GM23338 (cell line): ENCODE measurements at regions not wholly inside any gene's neighbourhood (a gene's known extent, or its start where the extent isn't known, plus 50 kb on each side); places are given as distances from the start of the nearest gene placed in this dataset.

Experiments
- ATAC-seq: fragments of 200-7000 bp; cut with Tn5 transposase; 3 replicates; pipeline ENCODE4 v1.9.1; 2020
- DNase-seq: peaks from one replicate; pipeline ENCODE4 v3.0.0-alpha.2; 2015; ENCODE audit warnings: low spot score
- H2AFZ ChIP-seq: fragments of 200-600 bp; sonication (generic); 2 replicates; pipeline ENCODE4 v1.8.0; 2016; ENCODE audit warnings: antibody characterized with exemption, mild to moderate bottlenecking, moderate library complexity
- H3F3A ChIP-seq: fragments of 200-600 bp; sonication (generic); replicated peaks from 2 replicates; pipeline ENCODE4 v1.8.0; 2017; ENCODE audit warnings: antibody characterized with exemption, mixed run types, low read depth
- H3K27ac ChIP-seq: fragments of 200-600 bp; sonication (generic); 2 replicates; pipeline ENCODE4 v1.6.1; 2016; ENCODE audit warnings: low read depth
- H3K27me3 ChIP-seq: fragments of 200-600 bp; sonication (generic); 2 replicates; pipeline ENCODE4 v1.8.0; 2016; ENCODE audit warnings: mild to moderate bottlenecking, mixed run types, moderate library complexity; ENCODE audit not compliant: insufficient read depth
- H3K36me3 ChIP-seq: fragments of 200-600 bp; sonication (generic); 2 replicates; pipeline ENCODE4 v1.8.0; 2016; ENCODE audit warnings: mild to moderate bottlenecking; ENCODE audit not compliant: insufficient read depth
- H3K4me1 ChIP-seq: fragments of 200-600 bp; sonication (generic); 2 replicates; pipeline ENCODE4 v1.8.0; 2016; ENCODE audit warnings: mild to moderate bottlenecking, moderate library complexity; ENCODE audit not compliant: insufficient read depth
- H3K4me2 ChIP-seq: fragments of 200-600 bp; sonication (generic); 2 replicates; pipeline ENCODE4 v1.7.1; 2017; ENCODE audit warnings: mixed run types
- H3K4me3 ChIP-seq: fragments of 200-600 bp; sonication (generic); 2 replicates; pipeline ENCODE4 v1.6.1; 2016; ENCODE audit warnings: mixed run types
- H3K79me2 ChIP-seq: fragments of 200-600 bp; sonication (generic); replicated peaks from 2 replicates; pipeline ENCODE4 v1.8.0; 2017; ENCODE audit warnings: mild to moderate bottlenecking; ENCODE audit not compliant: insufficient read depth
- H3K9me2 ChIP-seq: fragments of 200-600 bp; sonication (generic); 2 replicates; pipeline ENCODE4 v1.8.0; 2017; ENCODE audit not compliant: insufficient read depth
- H4K20me1 ChIP-seq: fragments of 200-600 bp; sonication (generic); replicated peaks from 2 replicates; pipeline ENCODE4 v1.8.0; 2017; ENCODE audit warnings: mild to moderate bottlenecking; ENCODE audit not compliant: insufficient read depth
- H3K27ac Mint-ChIP-seq: 2 replicates; pipeline ENCODE4 v1.8.0; 2020; ENCODE audit warnings: inconsistent platforms, mild to moderate bottlenecking, moderate library complexity, mixed read lengths
- H3K27me3 Mint-ChIP-seq: 3 replicates; pipeline ENCODE4 v1.8.0; 2022; ENCODE audit warnings: low read depth, mild to moderate bottlenecking, moderate library complexity, mixed read lengths, inconsistent platforms; ENCODE audit not compliant: insufficient read depth, poor library complexity
- H3K36me3 Mint-ChIP-seq: 3 replicates; pipeline ENCODE4 v1.8.0; 2021; ENCODE audit warnings: low read depth, mild to moderate bottlenecking, inconsistent platforms, moderate library complexity, mixed read lengths
- H3K4me1 Mint-ChIP-seq: 3 replicates; pipeline ENCODE4 v1.8.0; 2020; ENCODE audit warnings: mild to moderate bottlenecking, inconsistent platforms, mixed read lengths
- H3K4me3 Mint-ChIP-seq: 3 replicates; pipeline ENCODE4 v1.8.0; 2021; ENCODE audit warnings: moderate library complexity, mild to moderate bottlenecking, inconsistent platforms, mixed read lengths
- H3K9me3 Mint-ChIP-seq: 3 replicates; pipeline ENCODE4 v1.8.0; 2020; ENCODE audit warnings: moderate library complexity, mild to moderate bottlenecking, inconsistent platforms, mixed read lengths
- CREB1 ChIP-seq: fragments of 250-450 bp; sonication (Bioruptor Pico); IDR thresholded peaks from 2 replicates; pipeline ENCODE4 v1.5.0; 2020; ENCODE audit warnings: low read depth, mild to moderate bottlenecking, moderate library complexity
- EZH2 ChIP-seq: fragments of 200-600 bp; sonication (generic); IDR thresholded peaks from one replicate; pipeline ENCODE4 v1.8.0; 2017; ENCODE audit warnings: antibody characterized with exemption, mild to moderate bottlenecking, low read depth; ENCODE audit not compliant: unreplicated experiment
- EZH2phosphoT487 ChIP-seq: fragments of 200-600 bp; sonication (generic); IDR thresholded peaks from one replicate; pipeline ENCODE4 v1.8.1; 2018; ENCODE audit warnings: antibody characterized with exemption; ENCODE audit not compliant: unreplicated experiment
- JUNB ChIP-seq: IDR thresholded peaks from one replicate; pipeline ENCODE4 v1.6.1; 2016; ENCODE audit warnings: antibody characterized with exemption; ENCODE audit not compliant: unreplicated experiment
- NANOG ChIP-seq: IDR thresholded peaks from 2 replicates; pipeline ENCODE4 v1.6.1; 2016; ENCODE audit warnings: antibody characterized with exemption, borderline replicate concordance
- POLR2AphosphoS5 ChIP-seq: IDR thresholded peaks from 2 replicates; pipeline ENCODE4 v1.6.1; 2016; ENCODE audit warnings: antibody characterized with exemption, low read depth
- ZNF114 ChIP-seq: fragments of 250-450 bp; sonication (Bioruptor Pico); IDR thresholded peaks from 2 replicates; pipeline ENCODE4 v1.5.0; 2020; ENCODE audit warnings: mild to moderate bottlenecking, moderate library complexity
- ZNF331 ChIP-seq: fragments of 250-450 bp; sonication (Bioruptor Pico); IDR thresholded peaks from 2 replicates; pipeline ENCODE4 v1.5.0; 2020; ENCODE audit warnings: low read depth, mild to moderate bottlenecking, moderate library complexity
- ZNF462 ChIP-seq: fragments of 250-450 bp; sonication (Bioruptor Pico); IDR thresholded peaks from 2 replicates; pipeline ENCODE4 v1.5.0; 2020; ENCODE audit warnings: mild to moderate bottlenecking, moderate library complexity

- TF ChIP-seq ZNF462 (CRISPR knock-in tag) = no peak
- no peak for TF ChIP-seq EZH2
- no peak for TF ChIP-seq CREB1 (CRISPR knock-in tag)
- no peak for TF ChIP-seq ZNF114 (CRISPR knock-in tag)
- TF ChIP-seq EZH2phosphoT487 = no peak
- no peak for TF ChIP-seq NANOG
Observed at GRCh38 chr5:5968981-5969380, 409.4 kb downstream of the MED10 start (continued).

DNA sequence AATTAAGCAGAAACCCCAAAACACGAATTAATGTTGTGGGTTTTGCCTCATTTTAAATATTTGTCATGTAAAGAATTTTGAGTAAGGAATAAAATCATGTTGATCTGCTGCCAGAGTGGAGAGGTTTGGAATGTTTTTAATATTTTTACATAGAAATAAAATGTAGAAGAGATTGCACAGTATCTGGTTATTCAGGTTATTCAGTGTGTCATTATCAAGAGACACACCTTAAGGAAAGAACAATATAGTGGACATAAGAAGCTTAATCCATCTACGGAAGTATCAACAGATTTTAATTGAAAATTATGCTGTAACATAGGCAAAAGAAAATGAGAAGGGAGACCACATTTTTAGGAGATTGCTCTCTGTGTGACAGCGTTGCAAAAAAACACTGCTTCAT lies 410.4 kb downstream of the MED10 start:
- peaks cover 10% of the 10 kb centered on the region for H3K36me3 Mint-ChIP-seq
- H3K4me1 ChIP-seq = no peaks in the 10 kb centered on the region
- no peak for TF ChIP-seq NANOG
- no peak for TF ChIP-seq ZNF462 (CRISPR knock-in tag)
- no peak for TF ChIP-seq ZNF331 (CRISPR knock-in tag)
- TF ChIP-seq POLR2AphosphoS5 = no peak
- no peak for TF ChIP-seq JUNB

More for the DNA sequence above, 410.4 kb downstream of the MED10 start:
- Histone ChIP-seq H3K9me2 (no peaks in the 10 kb centered on the region), H3K4me2 (no peak overlapping the region), H2AFZ (no peak overlapping the region), H4K20me1 (no peaks in the 10 kb centered on the region), H3K4me3 (no peak overlapping the region), H3F3A (no peaks in the 10 kb centered on the region), H3K27me3 (no peaks in the 10 kb centered on the region), H3K27ac (no peak overlapping the region), H3K79me2 (no peaks in the 10 kb centered on the region), H3K36me3 (no peaks in the 10 kb centered on the region)
- Mint-ChIP-seq H3K9me3 (peaks cover 18% of the 10 kb centered on the region), H3K4me3 (no peak overlapping the region), H3K27me3 (no peaks in the 10 kb centered on the region), H3K4me1 (no peaks in the 10 kb centered on the region), H3K27ac (no peak overlapping the region)
- ATAC-seq (no peak), DNase-seq (no peak)
